ENCODE measurements at regions not wholly inside any gene's neighbourhood (a gene's known extent, or its start where the extent isn't known, plus 50 kb on each side); places are given as distances from the start of the nearest gene placed in this dataset.

DNA sequence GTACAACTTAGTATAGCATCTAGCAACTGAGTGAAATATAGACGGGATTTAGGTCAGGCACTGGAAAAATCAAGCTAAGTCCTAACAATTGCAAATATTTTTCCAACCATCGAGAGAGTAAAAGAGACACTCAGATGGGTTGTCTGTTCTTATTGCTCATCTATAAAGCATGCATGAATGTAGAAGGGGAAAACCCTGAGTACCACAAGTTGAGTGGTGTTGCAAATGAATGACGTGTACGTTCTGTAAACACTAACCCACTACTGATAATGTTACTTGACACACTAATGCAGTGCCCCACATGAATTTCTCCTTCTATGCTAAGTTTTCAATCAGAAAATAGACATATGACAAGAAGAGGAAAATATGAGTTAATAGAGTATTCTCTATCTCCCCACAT, 211.2 kb downstream of the COX18 start:
- in situ Hi-C loops (cut with HindIII; ENCODE audit: low pct_ligation_motif_present, low sequenced_read_pairs): no loop called here
- TF ChIP-seq, protein P1, sequence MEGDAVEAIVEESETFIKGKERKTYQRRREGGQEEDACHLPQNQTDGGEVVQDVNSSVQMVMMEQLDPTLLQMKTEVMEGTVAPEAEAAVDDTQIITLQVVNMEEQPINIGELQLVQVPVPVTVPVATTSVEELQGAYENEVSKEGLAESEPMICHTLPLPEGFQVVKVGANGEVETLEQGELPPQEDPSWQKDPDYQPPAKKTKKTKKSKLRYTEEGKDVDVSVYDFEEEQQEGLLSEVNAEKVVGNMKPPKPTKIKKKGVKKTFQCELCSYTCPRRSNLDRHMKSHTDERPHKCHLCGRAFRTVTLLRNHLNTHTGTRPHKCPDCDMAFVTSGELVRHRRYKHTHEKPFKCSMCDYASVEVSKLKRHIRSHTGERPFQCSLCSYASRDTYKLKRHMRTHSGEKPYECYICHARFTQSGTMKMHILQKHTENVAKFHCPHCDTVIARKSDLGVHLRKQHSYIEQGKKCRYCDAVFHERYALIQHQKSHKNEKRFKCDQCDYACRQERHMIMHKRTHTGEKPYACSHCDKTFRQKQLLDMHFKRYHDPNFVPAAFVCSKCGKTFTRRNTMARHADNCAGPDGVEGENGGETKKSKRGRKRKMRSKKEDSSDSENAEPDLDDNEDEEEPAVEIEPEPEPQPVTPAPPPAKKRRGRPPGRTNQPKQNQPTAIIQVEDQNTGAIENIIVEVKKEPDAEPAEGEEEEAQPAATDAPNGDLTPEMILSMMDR (IDR thresholded peaks at IDR 0.05; ENCODE audit: low read depth, low read length, missing control alignments): no peak

DNA sequence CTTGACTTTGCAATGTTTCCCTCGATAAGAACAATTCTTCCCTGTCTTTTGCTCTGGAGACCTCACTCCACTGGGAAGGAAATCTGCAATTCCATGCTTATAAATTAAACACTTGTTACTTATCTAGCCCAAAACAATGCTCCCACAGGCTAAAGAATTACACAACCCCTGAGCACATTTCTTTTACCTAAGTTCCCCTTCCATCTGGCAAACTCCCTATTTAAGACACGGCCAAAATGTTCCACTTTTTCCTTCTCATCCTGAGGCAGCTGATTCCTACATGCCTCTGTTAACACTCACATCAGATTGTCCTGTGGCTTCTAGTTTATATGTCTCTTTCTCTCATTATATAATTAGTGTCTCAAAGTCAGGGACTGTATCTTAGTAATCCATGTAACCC, 211.7 kb downstream of the COX18 start:
- TF ChIP-seq, protein P1 (IDR thresholded peaks at IDR 0.05; ENCODE audit: low read depth, low read length, missing control alignments): no peak
- in situ Hi-C loops (cut with HindIII; ENCODE audit: low pct_ligation_motif_present, low sequenced_read_pairs): no loop called here
- Histone ChIP-seq H3K27ac (peak overlapping the region; percentile 53), H3K27me3 (replicated peaks) (no peaks in the 10 kb centered on the region), H3K36me3 (replicated peaks) (no peaks in the 10 kb centered on the region), H3K4me3 (ENCODE audit: low read depth, low read length) (no peak overlapping the region)
- DNase-seq: no peak

More for the DNA sequence above, 211.2 kb downstream of the COX18 start:
- no peaks in the 10 kb centered on the region for H3K36me3 ChIP-seq (replicated peaks)
- H3K4me3 ChIP-seq (ENCODE audit: low read depth, low read length): no peak overlapping the region
- DNase-seq: peak; percentile 91
- peak overlapping the region; percentile 53 for H3K27ac ChIP-seq
- no peaks in the 10 kb centered on the region for H3K27me3 ChIP-seq (replicated peaks)

DNA sequence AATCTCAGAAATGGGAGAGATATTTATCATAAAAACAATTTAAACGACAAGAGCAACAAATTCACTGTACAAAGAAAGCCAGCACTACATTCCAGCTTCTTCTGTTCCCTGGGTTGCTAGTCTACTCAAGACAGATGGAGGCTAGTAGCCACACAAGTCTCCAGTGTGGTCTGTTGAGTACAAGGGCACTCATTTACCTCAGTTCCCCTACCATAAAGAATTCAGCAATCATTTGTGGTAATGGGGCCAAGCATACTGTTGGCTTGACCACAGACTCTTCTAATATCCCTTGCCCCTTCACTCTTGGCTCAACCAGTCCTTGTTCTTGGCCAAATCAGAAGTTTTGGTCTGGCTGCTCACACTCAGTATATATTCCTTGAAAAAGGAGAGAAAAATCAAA, 212.3 kb downstream of the COX18 start:
- TF ChIP-seq, protein P1 (IDR thresholded peaks at IDR 0.05; ENCODE audit: low read depth, low read length, missing control alignments): no peak
- in situ Hi-C loops (cut with HindIII; ENCODE audit: low pct_ligation_motif_present, low sequenced_read_pairs): no loop called here

DNA sequence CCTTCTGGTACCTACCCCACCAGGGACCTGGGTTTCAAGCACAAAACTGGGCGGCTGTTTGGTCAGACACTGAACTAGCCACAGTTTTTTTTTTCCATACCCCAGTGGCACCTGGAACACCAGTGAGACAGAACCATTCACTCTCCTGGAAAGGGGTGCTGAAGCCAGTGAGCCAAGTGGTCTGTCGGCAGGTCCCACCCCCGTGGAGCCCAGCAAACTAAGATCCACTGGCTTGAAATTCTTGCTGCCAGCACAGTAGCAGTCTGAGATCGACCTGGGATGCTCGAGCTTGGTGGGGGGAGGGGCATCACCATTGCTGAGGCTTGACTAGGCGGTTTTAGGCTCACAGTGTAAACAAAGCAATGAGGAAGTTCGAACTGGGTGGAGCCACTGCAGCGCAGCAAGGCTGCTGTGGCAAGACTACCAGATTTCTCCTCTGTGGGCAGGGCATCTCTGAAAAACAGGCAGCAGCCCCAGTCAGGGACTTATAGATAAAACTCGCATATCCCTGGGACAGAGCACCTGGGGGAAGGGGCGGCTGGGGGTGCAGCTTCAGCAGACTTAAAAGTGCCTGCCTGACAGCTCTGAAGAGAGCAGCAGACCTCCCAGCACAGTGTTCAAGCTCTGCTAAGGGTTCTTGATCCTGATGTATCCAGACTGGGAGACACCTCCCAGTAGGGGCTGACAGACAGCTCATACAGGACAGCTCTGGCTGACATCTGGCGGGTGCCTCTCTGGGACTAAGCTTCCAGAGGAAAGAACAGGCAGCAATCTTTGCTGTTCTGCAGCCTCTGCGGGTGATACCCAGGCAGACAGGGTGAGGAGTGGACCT, 223.0 kb downstream of the COX18 start:
- no peak overlapping the region for H3K27ac ChIP-seq
- H3K36me3 ChIP-seq (replicated peaks): no peaks in the 10 kb centered on the region
- TF ChIP-seq, protein P1 (IDR thresholded peaks at IDR 0.05; ENCODE audit: low read depth, low read length, missing control alignments): no peak
- DNase-seq: peak; percentile 34
- H3K4me3 ChIP-seq (ENCODE audit: low read depth, low read length): no peak overlapping the region
- no peaks in the 10 kb centered on the region for H3K27me3 ChIP-seq (replicated peaks)
- in situ Hi-C loops (cut with HindIII; ENCODE audit: low pct_ligation_motif_present, low sequenced_read_pairs): no loop called here

More for the DNA sequence above, 212.3 kb downstream of the COX18 start:
- Histone ChIP-seq H3K27me3 (replicated peaks) (no peaks in the 10 kb centered on the region), H3K27ac (no peak overlapping the region), H3K36me3 (replicated peaks) (no peaks in the 10 kb centered on the region), H3K4me3 (ENCODE audit: low read depth, low read length) (no peak overlapping the region)
- no peak for DNase-seq

DNA sequence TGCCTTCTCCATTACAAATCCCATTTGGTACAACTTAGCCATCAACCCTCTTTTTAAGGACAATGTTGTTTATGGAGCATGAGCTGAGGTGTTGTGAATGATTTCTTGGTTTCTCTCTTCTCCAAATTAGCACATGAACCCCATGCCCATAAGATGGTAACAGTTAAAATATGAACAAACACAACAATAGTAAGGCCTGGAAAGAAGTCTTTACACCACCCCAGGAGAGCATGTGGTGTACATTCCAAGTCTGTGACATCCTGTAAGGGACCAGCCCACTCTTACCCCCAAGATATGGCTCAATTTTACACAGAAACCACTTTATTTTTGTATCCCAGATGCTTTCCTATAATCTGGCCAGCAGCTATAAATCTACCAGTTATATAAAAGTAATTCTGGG, 226.1 kb downstream of the COX18 start:
- in situ Hi-C loops (cut with HindIII; ENCODE audit: low pct_ligation_motif_present, low sequenced_read_pairs): no loop called here

More for the DNA sequence above, 226.1 kb downstream of the COX18 start:
- Histone ChIP-seq H3K4me3 (ENCODE audit: low read depth, low read length) (no peak overlapping the region), H3K36me3 (replicated peaks) (no peaks in the 10 kb centered on the region), H3K27me3 (replicated peaks) (no peaks in the 10 kb centered on the region), H3K27ac (no peak overlapping the region)
- peak; percentile 14 for DNase-seq
- TF ChIP-seq, protein P1 (IDR thresholded peaks at IDR 0.05; ENCODE audit: low read depth, low read length, missing control alignments): no peak
